HCT116 (cell line): ENCODE measurements at regions not wholly inside any gene's neighbourhood (a gene's known extent, or its start where the extent isn't known, plus 50 kb on each side); places are given as distances from the start of the nearest gene placed in this dataset.

ENCODE experiments used
- CEBPB ChIP-seq: IDR thresholded peaks from 2 replicates; pipeline ENCODE4 v1.6.1; 2012; ENCODE audit warnings: low read depth
- CTCF ChIP-seq, 3 experiments: fragments of 200-600 bp in 1 of 3; sonication (generic) in 1 of 3; IDR thresholded peaks in 2 of 3; conservative IDR thresholded peaks in 1 of 3; 2 replicates each; pipeline ENCODE4 v1.5.1; 2012 to 2017; ENCODE audit warnings: low read depth in 2 of 3, low read length in 2 of 3, antibody characterized with exemption in 1 of 3, borderline replicate concordance in 1 of 3, control low read depth in 1 of 3, mild to moderate bottlenecking in 1 of 3, mixed read lengths in 1 of 3, mixed run types in 1 of 3, moderate library complexity in 1 of 3; ENCODE audit not compliant: insufficient read depth in 1 of 3
- ELF1 ChIP-seq: IDR thresholded peaks from 2 replicates; pipeline ENCODE4 v1.6.1; 2012; ENCODE audit warnings: low read depth, borderline replicate concordance
- MAX ChIP-seq: IDR thresholded peaks from 2 replicates; pipeline ENCODE4 v1.6.1; 2012
- POLR2A ChIP-seq: IDR thresholded peaks from 2 replicates; pipeline ENCODE4 v1.7.0; 2011; ENCODE audit warnings: borderline replicate concordance; ENCODE audit not compliant: insufficient read depth, insufficient read length; ENCODE audit errors: extremely low read depth
- POLR2AphosphoS5 ChIP-seq: IDR thresholded peaks from 2 replicates; pipeline ENCODE4 v1.6.1; 2011; ENCODE audit warnings: mild to moderate bottlenecking, low read depth, low read length, moderate library complexity
- SP1 ChIP-seq: IDR thresholded peaks from 2 replicates; pipeline ENCODE4 v1.6.1; 2012; ENCODE audit warnings: low read depth

DNA sequence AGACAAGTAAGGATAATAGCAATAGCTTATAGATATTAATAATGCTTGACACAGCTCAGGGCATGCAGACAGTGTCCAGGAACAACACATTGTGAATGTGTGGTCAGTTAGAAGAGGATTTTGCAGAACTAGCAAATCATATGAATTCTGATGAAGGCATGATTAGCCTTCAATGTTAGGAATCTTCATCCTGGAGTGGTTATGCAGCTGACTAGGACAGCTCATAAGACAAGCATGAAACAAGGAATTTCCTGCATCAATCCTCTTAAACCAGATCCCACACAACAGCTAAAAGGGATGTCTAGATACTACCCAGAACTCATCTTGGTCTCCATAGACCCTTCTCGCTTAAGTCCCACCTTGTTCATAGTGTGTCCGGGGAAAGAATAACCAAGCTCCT is 499.0 kb upstream of the ATP11B start:
- TF ChIP-seq CEBPB, result no peak
- no peak for TF ChIP-seq CTCF (IDR thresholded peaks at IDR 0.05 in 2 of 3, conservative IDR thresholded peaks at IDR 0.05 in 1 of 3; ENCODE audit: borderline replicate concordance in 1 of 3, insufficient read depth in 1 of 3, low read depth in 2 of 3, low read length in 2 of 3)
- TF ChIP-seq SP1, result no peak
- no peak for TF ChIP-seq ELF1
- TF ChIP-seq POLR2A, result no peak
- TF ChIP-seq MAX, result no peak
- no peak for TF ChIP-seq POLR2AphosphoS5
